GM12865 (cell line): ENCODE measurements at regions not wholly inside any gene's neighbourhood (a gene's known extent, or its start where the extent isn't known, plus 50 kb on each side); places are given as distances from the start of the nearest gene placed in this dataset.

Experiments used
- DNase-seq: peaks from one replicate; pipeline ENCODE4 v3.0.0; 2010; ENCODE audit warnings: low read depth
- H3K4me3 ChIP-seq: 2 replicates; pipeline ENCODE4 v1.5.1; 2011; ENCODE audit warnings: mild to moderate bottlenecking, low read depth, low read length, control low read depth
- CTCF ChIP-seq: IDR thresholded peaks from 2 replicates; pipeline ENCODE4 v1.5.1; 2011; ENCODE audit warnings: low read length, control low read depth, low read depth, inconsistent platforms; ENCODE audit not compliant: insufficient read depth; ENCODE audit errors: missing control alignments

- no peak for TF ChIP-seq CTCF
- no peak overlapping the region for H3K4me3 ChIP-seq
- no peak for DNase-seq
These were observed 214.5 kb upstream of the SASH1 start for GRCh38 chr6:148128014-148128730.

GRCh38 chr6:148134592-148134991, 208.0 kb upstream of the SASH1 start:
- no peak overlapping the region for H3K4me3 ChIP-seq
- DNase-seq = no peak
- no peak for TF ChIP-seq CTCF

GRCh38 chr6:148136586-148136985, 206.1 kb upstream of the SASH1 start:
- TF ChIP-seq CTCF = no peak
- H3K4me3 ChIP-seq = no peak overlapping the region
- DNase-seq = no peak

- no peak for TF ChIP-seq CTCF
- no peak overlapping the region for H3K4me3 ChIP-seq
- no peak for DNase-seq
These were observed 205.0 kb upstream of the SASH1 start for GRCh38 chr6:148137652-148138051.

- no peak for DNase-seq
- no peak overlapping the region for H3K4me3 ChIP-seq
- no peak for TF ChIP-seq CTCF
These were observed 204.1 kb upstream of the SASH1 start for GRCh38 chr6:148138573-148138972.

- no peak overlapping the region for H3K4me3 ChIP-seq
- TF ChIP-seq CTCF = no peak
- DNase-seq = no peak
These were observed 201.7 kb upstream of the SASH1 start for GRCh38 chr6:148140772-148141557.
